Sigmoid colon (tissue), 4 donors: ENCODE measurements at regions not wholly inside any gene's neighbourhood (a gene's known extent, or its start where the extent isn't known, plus 50 kb on each side); places are given as distances from the start of the nearest gene placed in this dataset.

Source experiments
- CTCF ChIP-seq, 4 experiments: fragments of 450-650 bp in 3 of 4; fragments of 200-600 bp in 1 of 4; IDR thresholded peaks; one replicate each; pipeline ENCODE4 v1.5.1; 2016 to 2019; ENCODE audit warnings: antibody characterized with exemption in 4 of 4, mild to moderate bottlenecking in 3 of 4, moderate library complexity in 2 of 4
- POLR2A ChIP-seq, 2 donors: fragments of 450-650 bp; IDR thresholded peaks; one replicate each; pipeline ENCODE4 v1.6.1; 2016; ENCODE audit warnings: antibody characterized with exemption in 2 of 2, mild to moderate bottlenecking in 2 of 2, moderate library complexity in 2 of 2
- POLR2AphosphoS5 ChIP-seq, 4 donors: sonication (generic); formaldehyde crosslinking; IDR thresholded peaks; one replicate each; pipeline ENCODE4 v1.6.1; 2017; ENCODE audit warnings: antibody characterized with exemption in 4 of 4

- no peak for TF ChIP-seq CTCF (IDR thresholded peaks at IDR 0.05)
- no peak for TF ChIP-seq POLR2AphosphoS5 (IDR thresholded peaks at IDR 0.05)
- no peak for TF ChIP-seq POLR2A (IDR thresholded peaks at IDR 0.05)
These were observed 447.0 kb upstream of the PKN2 start for GRCh38 chr1:88237058-88237457.
